DMS79 treated with DMSO at 0.1 percent for 48 hours (cell line): ENCODE measurements at regions not wholly inside any gene's neighbourhood (a gene's known extent, or its start where the extent isn't known, plus 50 kb on each side); places are given as distances from the start of the nearest gene placed in this dataset.

Experiments used
- DNase-seq: peaks from one replicate; lab custom pipeline; 2025; lab: John Stamatoyannopoulos, UW

DNA sequence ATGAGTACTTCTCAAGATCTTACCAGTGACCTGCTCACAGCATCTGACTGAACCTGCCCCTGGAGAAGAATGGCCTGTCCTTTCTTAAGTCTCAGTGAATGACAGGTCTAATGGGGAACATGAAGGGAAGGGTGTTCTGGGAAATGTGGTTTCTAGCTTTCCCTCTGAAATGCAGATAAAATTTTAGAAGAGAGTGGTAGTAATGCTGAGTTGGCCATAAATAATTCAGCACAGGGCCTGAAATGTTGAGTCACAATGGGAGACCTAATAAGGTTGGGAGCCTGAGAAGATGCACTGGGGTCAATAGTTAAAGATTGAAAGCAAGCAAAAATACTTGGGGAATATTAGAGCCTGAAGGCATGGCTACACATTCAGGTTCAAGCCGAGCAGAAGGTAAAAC is 214.9 kb upstream of the ARHGAP24 start:
- no peak for DNase-seq

DNA sequence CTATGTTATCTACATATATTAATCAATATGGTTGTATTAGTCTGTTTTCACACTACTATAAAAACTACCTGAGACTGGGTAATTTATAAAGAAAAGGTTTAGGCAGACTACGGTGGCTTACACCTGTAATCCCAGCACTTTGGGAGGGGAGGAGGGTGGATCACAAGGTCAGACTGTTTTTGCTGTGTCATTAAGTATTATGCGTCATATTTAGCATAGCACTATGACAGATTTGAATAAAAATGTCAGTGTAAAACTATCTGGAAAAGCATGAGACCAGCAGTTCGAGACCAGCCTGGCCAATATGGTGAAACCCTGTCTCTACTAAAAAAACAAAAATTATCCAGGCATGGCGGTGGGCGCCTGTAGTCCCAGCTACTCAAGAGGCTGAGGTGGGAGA is 209.7 kb upstream of the ARHGAP24 start:
- no peak for DNase-seq

DNA sequence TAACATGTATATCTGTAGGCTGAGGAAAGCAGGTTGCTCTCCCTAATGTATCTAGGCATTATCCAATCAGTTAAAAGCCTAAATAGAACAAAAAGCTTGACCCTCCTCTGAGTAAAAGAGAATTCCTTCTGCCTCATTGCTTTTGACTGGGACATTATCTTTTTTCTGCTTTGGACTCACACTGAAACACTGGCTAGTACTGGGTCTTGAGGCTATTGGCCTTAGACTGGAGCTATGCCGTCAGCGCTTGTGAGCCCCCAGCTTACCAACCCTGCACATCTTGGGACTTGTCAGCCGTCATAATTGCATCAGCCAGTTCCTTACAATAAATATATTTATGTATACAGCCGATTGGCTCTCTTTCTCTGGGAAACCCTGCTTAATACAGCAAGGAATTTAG is 206.8 kb upstream of the ARHGAP24 start:
- DNase-seq: no peak

DNA sequence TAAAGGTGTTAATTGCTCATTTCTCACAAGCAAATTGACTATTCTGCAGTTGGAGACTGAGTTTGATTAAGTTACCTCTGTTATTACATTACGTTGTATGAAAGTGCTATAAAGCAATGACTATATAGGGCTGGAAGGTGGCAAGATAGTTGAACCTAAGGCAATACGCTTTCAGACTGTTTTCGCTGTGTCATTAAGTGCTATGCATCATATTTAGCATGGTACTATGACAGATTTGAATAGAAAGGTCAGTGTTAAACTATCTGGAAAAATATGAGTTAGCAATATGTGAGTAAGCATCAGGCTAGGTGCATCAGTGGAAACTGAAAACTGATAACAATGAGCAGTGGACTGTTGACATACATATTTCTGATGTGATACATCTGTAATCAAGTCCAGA is 206.0 kb upstream of the ARHGAP24 start:
- DNase-seq: no peak

DNA sequence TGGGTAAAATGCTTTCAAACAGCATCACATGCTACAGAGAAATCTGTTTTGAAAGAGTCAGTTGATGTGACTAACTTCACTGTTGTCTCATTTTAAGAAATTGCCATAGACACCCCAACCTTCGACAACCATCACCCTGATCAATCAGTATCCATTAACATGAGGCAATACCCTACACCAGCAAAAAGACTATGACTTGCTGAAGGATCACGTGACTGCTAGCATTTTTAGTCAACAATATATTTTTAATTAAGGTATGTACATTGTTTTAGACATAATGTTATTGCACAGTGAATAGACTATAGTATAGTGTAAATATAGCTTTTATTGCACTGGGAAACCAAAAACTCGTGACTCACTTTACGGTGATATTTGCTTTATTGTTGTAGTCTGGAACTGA is 200.0 kb upstream of the ARHGAP24 start:
- no peak for DNase-seq

DNA sequence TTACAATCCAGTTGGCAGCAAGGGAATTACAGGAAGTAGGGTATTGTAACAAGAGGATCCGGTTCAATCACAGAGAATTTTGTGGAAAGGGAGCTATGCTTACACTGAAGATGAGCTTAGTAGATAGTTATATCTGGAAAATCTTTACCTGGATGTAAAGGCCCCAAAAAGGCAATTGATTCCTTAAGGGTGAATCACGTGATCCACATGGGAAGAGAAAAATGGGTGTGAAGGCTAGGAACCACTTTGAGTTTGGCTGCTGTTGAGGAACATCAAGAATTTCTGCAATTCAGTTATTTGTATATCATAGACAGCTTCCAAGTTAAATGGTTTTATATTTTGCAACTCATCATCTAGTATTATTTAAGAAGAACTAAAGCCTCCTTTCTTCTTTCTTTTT is 194.0 kb upstream of the ARHGAP24 start:
- DNase-seq: no peak

DNA sequence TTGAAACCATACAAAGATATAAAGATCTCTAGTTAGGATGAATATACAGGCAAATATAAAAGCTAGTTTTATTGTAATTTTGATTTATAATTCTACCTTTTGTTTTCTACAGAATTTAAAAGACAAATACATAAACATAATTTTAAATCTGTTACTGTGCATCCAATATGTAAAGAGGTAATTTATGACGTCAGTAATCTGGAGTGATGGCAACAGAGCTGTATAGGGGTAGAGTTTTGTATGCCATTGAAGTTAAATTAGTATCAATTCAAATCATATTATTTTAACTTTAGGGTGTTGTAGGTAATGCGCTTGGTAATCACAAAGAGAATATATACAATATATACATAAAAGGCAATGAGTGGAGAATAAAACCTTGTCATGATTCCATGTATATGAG is 183.7 kb upstream of the ARHGAP24 start:
- no peak for DNase-seq

DNA sequence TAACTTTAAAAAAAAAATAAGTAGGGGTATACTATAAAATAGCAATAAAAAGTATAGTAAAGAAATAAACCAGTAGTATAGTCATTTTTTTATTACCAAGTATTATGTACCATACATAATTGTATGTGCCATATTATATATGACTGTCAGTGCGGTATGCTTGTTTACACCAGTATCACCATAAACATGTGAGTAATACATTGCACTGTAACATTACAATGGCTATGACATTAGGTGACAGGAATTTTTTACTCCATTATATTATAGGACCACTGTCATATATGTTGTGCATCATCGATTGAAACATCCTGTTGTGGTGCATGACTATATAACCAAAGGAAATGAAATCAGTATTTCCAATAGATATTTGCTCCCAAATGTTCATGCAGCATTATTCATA is 176.9 kb upstream of the ARHGAP24 start:
- no peak for DNase-seq

DNA sequence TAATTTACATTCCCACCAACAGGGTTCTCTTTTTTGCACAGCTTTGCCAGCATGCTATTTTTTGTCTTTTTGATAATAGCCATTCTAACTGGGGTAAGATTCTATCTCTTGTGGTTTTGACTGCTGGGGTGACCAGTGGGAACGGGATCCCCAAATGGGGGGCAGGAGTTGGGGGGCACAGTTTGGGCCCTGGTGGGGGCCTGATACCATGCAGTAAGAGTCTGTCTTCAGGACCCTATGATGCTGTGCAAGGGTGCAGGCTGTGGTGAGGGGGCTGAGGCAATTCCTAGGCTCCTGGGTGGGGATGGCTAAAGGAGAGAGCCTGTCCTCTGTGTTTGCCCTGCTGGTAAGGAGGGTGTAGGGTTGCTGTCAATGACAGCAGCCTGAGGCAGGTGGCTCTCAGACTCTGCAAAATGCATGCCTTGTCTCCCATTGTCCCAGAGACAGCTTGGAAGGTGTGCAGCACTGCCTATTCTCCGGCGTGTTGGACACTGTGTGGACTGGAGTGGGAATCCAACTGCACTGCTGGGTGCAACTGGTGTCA is 172.7 kb upstream of the ARHGAP24 start:
- no peak for DNase-seq

DNA sequence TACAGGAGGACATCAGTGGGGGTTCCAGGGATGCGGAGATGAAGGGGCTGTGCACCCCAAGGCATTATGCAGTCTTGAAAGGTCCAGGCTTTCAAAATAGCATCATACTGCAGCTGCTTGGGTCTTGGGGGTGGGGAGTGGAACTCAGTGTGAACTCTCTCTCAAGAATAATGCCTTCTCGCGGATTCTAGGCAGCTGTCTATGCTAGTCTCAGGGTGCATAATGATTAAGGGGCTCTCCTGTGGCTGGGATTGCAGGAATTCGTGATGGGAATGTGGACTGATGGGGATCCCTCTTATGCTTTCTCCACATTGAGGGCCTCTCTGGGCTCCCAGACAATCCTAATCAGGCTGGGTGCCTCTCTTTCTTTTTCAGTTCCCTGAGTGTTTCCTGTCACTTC is 172.2 kb upstream of the ARHGAP24 start:
- no peak for DNase-seq

DNA sequence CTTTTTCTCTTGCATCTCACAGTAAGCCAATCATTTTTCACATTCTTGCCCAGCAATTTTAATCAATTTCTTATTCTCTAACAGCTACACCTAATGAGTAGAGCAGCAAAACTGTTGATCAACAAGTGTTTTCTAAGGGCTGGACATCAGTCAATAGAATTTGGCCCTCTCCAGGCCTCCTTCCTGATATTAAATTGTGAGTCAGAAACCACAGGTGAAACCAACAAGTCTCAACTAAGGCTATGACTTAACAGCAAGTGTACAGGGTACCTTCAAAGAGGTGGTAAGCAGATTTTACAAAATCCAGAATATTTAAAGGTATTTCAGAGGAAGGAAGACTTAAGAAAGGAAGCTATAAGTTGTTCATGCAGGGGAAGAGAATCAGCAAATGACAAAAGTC is 156.5 kb upstream of the ARHGAP24 start:
- no peak for DNase-seq

DNA sequence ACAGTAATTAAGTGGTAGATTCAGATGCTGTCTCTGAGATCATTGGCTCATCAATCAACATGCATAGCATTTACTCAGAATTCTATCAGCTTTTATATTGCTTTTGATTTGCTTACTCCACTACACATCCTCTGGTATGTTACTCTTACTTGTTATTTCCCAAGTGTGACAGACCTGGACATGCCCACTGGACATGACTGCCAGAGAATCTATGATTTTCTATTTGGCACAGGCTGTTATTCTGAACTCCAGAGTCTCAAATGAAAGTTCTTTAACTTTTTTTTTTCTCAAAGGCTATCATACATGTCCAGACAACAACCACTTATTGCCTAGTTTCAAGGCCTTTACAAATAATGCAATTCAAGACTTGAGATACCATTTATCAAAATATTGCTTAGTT is 116.1 kb upstream of the ARHGAP24 start:
- DNase-seq: no peak

DNA sequence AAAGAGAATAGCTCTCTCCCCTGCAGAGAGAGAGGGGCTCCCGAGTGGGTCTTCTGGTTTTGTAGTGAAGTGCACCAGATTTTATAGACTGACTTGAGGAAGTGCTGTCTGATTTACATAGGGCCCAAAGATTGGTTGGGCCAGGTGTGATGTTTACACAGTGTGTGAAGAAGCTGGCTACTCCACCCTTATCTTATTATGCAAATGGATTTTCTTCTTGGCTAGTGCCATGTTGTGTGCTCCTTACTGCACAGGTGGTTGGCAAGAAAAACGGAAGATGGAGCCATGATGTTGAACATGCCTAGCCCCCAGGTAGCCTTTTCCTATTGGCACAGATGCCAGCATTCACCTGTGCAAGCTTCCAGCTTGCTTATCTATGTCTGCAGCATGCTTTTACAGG is 112.4 kb upstream of the ARHGAP24 start:
- no peak for DNase-seq

DNA sequence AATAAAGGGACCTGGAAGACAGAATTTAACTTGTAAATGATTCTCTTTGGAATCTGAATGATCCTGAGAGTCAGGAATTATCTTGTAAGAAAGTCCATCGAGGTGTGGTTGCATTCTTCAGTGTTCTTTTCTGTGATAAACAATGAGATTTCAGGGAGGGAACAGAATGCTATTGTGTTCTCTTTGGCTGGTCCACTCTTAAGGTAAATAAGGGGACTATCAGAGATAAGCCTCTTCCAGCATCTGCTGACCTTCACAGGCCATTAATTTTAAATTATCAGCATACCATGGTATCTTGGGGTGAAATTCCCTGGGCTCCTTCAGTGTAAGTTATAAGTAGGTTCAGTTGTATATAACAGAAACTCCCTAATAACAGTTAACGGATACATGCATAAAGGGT is 107.1 kb upstream of the ARHGAP24 start:
- DNase-seq: no peak

DNA sequence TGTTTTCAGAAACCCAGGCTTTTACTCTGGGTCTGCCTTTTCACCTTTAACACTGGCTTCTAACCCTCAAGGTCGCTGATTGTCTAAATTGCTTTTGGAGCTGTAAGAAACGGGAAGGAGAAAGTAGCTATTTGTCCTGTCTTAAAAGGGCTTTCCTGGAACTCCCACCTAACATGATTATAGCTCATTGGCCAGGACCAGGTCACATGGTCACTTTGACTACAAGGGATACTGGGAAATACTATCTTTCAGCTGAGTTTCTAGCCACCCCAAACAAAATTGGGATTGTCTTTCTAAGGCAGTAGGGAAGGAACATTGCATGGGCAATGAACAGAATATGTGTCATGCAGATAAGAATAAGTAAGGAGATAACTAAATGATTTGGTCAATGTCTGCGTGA is 106.7 kb upstream of the ARHGAP24 start:
- DNase-seq: no peak

DNA sequence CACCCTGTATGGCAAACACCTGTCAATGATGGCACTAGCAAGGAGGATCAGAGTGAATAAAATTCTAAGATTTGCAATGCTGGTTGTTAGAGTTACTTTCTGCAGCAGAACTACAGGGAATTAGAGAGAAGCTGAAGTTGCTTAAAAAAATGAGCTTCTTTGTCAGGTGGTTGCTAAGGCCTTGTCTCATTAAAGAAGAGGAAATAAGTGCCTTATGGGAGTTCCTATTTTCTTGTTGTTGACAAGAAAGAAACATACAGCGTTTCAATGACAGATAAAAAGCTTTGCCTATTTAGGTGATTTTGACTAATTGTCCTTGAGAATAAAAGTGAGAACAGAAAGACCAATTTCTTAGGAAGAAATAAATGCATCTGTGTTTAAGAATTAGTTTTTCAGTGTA is 106.0 kb upstream of the ARHGAP24 start:
- DNase-seq: no peak

DNA sequence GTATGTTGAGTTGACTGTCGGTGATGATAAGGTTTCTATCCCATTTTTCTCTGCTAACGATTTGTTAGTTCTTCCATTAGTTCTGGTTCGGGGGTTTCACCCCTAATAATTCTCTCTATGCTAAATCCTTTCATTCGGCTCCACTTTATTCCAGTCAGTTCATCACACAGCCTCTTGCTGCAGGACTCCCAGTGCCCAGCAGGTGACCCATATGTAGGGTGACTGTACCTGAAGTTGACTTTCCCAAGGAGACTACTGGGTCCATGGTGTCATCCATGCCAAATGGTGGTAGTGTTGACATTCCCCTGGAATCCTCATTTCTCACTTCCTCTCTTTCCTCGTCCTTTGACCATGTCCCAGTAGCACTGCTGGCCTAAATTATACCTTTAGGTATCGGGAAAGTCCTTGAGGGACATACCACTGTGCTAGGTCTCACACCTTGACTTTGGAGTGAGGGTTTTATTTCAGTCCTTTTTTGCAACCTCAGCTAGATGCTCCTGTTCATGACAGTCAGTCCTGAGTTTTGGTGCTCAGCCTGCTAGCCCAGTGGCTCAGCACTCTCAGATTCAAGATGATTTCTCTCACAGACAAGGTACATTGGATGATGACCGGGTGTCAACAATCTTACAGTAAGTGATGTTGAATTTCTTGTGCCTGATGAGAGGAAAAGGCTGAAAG is 105.1 kb upstream of the ARHGAP24 start:
- no peak for DNase-seq

DNA sequence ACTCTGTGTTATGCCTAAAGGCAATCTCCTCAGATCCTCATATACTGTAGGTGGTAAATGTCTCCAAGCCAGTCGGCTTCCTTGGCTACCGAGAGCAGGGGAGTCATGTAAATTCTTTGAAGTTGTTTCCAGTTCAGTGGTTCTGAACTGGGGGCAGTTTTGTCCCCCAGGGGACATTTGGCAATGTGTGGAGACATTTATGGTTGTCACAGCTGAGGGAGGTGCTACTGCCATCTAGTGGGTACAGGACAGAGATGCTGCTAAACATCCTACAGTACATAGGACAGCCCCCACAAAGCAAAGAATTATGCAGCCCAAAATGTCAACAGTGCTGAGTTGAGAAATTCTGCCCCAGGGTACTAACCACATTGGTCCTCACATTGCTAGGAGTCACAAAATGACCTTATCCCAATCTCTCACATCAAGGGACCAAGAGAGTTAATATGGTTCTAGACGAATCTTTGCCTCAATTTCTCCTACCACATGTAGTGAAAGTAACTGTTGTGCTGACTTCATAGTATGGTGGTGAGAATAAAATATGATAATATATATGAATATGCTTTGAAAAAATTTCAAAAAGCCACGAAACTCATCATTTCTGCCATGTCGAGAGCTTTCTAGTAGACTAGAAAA is 104.4 kb upstream of the ARHGAP24 start:
- no peak for DNase-seq

DNA sequence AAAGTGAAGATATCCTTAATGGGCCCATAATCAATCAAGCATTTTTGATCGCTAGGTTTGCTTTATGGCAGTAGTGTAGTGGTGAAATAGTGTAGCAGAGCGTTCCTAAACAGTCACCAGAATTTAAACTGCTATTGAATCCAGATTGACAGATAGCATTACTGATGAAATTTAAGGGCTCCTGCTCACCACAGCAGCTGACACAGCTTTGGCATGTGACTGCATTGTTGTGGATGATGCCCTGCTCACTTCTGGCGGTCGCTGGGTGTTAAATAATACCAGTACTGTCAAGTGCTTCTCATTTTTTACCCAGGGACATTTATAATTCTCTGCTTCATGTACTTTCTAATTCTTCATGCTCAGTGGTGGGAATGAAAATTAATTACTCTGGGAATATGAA is 102.0 kb upstream of the ARHGAP24 start:
- no peak for DNase-seq

DNA sequence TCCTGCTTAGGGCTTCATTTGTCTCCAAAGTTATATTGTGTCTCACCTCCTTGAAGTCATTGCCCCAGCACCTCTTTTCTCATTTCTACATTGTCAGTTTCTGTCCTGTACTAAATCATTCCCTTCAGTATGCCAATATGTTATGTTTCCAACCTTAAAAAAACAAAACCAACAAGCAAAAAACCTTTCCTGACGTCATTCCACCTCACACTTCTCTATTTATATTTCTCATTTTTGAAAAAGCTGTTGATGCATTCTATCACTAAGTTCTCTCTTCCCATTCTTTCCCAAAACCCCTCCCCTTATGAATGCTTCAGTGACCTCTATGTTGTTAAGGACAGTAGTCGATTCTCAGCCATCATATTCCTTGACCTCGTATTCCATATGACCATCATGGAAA is 98.7 kb upstream of the ARHGAP24 start:
- DNase-seq: no peak

DNA sequence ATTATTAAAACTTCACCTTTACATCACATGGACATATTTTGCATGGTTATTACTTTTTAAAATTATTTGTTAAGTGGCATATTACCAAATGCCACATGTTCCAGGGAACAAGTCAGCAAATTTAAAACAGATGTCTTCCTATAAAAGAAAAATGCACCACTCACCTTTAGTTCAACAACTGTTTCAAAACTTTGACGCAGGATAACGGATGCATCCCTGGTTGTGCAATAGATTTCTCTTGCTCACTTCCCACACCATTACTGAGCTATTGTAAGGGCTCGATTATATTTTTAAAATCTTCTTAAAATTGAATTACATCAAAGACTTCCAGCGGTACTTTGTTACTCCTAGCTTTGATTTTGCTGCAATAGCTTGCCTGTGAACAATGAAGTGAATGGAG is 93.0 kb upstream of the ARHGAP24 start:
- DNase-seq: no peak

DNA sequence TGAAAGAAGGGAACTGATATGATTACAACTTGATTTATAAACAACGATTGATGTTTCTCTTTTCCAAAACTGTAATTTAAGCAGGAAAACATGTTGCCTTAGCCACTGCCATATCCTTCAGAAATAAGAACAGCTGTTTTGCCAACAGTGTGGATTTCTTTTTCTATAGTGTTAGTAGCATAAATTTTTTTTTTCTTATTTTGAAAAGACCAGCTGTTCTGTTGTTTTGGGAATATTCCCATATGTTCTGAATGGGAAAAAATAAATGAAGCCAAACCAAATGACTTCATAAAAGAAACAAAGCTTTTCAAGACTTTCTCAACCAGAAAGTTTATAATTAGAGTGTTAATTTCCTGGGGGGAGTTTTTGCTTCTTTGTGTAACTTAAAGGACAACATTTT is 83.9 kb upstream of the ARHGAP24 start:
- no peak for DNase-seq

DNA sequence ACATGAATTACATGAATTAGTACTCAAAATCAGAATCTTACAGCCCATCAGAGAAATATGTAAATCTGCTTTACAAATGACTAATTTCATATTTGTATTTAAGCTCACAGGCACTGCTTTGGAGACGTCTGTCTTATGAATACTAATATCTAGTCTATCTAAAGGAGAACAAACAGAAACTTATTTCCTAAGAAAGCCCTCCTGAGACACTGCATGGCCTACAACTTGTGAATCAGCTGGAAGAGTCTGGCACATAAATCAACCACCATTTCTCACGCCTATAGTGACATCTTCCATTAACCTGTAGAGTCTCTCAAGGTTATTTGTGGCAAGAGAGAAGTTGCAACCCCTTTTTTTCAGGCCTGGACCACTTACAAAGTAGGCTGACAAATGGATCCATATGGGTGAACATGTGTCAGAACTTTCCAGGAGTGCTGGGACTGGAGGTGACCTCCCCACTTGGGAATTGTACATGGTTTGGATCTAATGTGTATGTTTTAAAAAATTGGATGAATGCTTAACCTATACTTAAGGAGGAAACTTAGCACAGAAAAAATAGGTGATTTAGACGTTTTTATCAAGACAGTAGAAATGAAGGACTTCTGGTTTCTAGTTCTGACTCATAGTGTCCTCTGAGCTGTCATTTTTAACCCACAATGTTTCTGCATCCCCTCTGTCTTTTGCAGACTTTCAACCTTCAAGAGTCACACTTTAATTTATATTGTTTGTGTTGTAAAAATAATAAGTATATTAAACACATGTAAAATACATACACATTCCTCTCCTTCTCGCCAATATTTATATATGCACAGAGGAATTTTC is 83.2 kb upstream of the ARHGAP24 start:
- no peak for DNase-seq
